Caco-2 (cell line): ENCODE measurements at regions not wholly inside any gene's neighbourhood (a gene's known extent, or its start where the extent isn't known, plus 50 kb on each side); places are given as distances from the start of the nearest gene placed in this dataset.

Source experiments
- BruUV-seq: library from RNA; stranded (reverse); fragments of 400-500 nt; replicated peaks from 2 replicates; lab custom pipeline; 2021; lab: Mats Ljungman, UMichigan
- CTCF ChIA-PET: fragments of 300-600 bp; sonication (Branson Sonifier 250); formaldehyde crosslinking; loops from one replicate; lab custom pipeline; 2022; ENCODE audit warnings: antibody characterized with exemption; lab: Charles Lee
- POLR2A ChIA-PET: fragments of 300-600 bp; sonication (Branson Sonifier 250); formaldehyde crosslinking; loops from one replicate; lab custom pipeline; 2022; ENCODE audit warnings: antibody characterized with exemption; lab: Charles Lee
- DNase-seq, 2 experiments: peaks; one replicate each; pipeline versions ENCODE4 v3.0.0 to v3.0.0-alpha.2; 2020 to 2022
- H3K27me3 ChIP-seq: replicated peaks from 2 replicates; pipeline ENCODE4 v1.6.0; 2011; ENCODE audit warnings: low read length; ENCODE audit not compliant: control insufficient read depth, insufficient read depth
- H3K36me3 ChIP-seq: 2 replicates; pipeline ENCODE4 v1.5.1; 2011; ENCODE audit warnings: low read length; ENCODE audit not compliant: control insufficient read depth, insufficient read depth
- H3K4me1 ChIP-seq: fragments of 250-450 bp; sonication (Bioruptor Pico); 2 replicates; pipeline ENCODE4 v1.5.1; 2020; ENCODE audit warnings: mild to moderate bottlenecking
- H3K4me3 ChIP-seq: 2 replicates; pipeline ENCODE4 v1.5.1; 2011; ENCODE audit warnings: low read depth, mild to moderate bottlenecking, control low read depth, low read length
- H3K9me3 ChIP-seq: fragments of 250-450 bp; sonication (Bioruptor Pico); 2 replicates; pipeline ENCODE4 v1.5.1; 2020; ENCODE audit warnings: mild to moderate bottlenecking, moderate library complexity
- H3K27ac Mint-ChIP-seq: one replicate; pipeline ENCODE4 v1.8.0; 2022; ENCODE audit warnings: mixed read lengths; ENCODE audit not compliant: unreplicated experiment
- H3K27me3 Mint-ChIP-seq: one replicate; pipeline ENCODE4 v1.8.0; 2022; ENCODE audit warnings: mixed read lengths; ENCODE audit not compliant: insufficient read depth, unreplicated experiment
- H3K36me3 Mint-ChIP-seq: one replicate; pipeline ENCODE4 v1.8.0; 2022; ENCODE audit warnings: mild to moderate bottlenecking, mixed read lengths; ENCODE audit not compliant: insufficient read depth, unreplicated experiment
- H3K4me1 Mint-ChIP-seq: one replicate; pipeline ENCODE4 v1.8.0; 2022; ENCODE audit warnings: low read depth, mixed read lengths; ENCODE audit not compliant: unreplicated experiment
- H3K4me3 Mint-ChIP-seq: one replicate; pipeline ENCODE4 v1.8.0; 2022; ENCODE audit warnings: mild to moderate bottlenecking, moderate library complexity, mixed read lengths; ENCODE audit not compliant: unreplicated experiment
- H3K9me3 Mint-ChIP-seq: one replicate; pipeline ENCODE4 v1.8.0; 2022; ENCODE audit warnings: mixed read lengths; ENCODE audit not compliant: unreplicated experiment
- CTCF ChIP-seq, 2 experiments: fragments of 200-600 bp in 1 of 2; IDR thresholded peaks; 1 replicate in 1 of 2; 2 replicates in 1 of 2; pipeline versions ENCODE4 v1.5.1 to v1.8.0; 2011 to 2022; ENCODE audit warnings: antibody characterized with exemption in 1 of 2, control low read depth in 1 of 2, inconsistent platforms in 1 of 2, low read depth in 1 of 2, low read length in 1 of 2, mild to moderate bottlenecking in 1 of 2, moderate library complexity in 1 of 2; ENCODE audit not compliant: insufficient read depth in 1 of 2, severe bottlenecking in 1 of 2, unreplicated experiment in 1 of 2
- intact Hi-C: fragments of 100-400 bp; cut with micrococcal nuclease; formaldehyde crosslinking; loops from one replicate; pipeline ENCODE4 v1.10.0; 2022; ENCODE audit not compliant: unreplicated experiment

- ChIA-PET CTCF (no interaction called here), POLR2A (no interaction called here)
- H3K4me1 ChIP-seq: no peaks in the 10 kb centered on the region
- Mint-ChIP-seq H3K27ac (no peak overlapping the region), H3K4me3 (no peak overlapping the region), H3K9me3 (no peaks in the 10 kb centered on the region), H3K36me3 (no peaks in the 10 kb centered on the region), H3K4me1 (peaks cover under 1% of the 10 kb centered on the region), H3K27me3 (peaks cover 3% of the 10 kb centered on the region)
- intact Hi-C loops: no loop called here
- no TSS peak for BruUV-seq
- H3K36me3 ChIP-seq: no peaks in the 10 kb centered on the region
- H3K4me3 ChIP-seq: no peak overlapping the region
- H3K27me3 ChIP-seq: no peaks in the 10 kb centered on the region
- DNase-seq: no peak
- H3K9me3 ChIP-seq: no peaks in the 10 kb centered on the region
- TF ChIP-seq CTCF (IDR thresholded peaks at IDR 0.05; ENCODE audit: insufficient read depth in 1 of 2, low read depth in 1 of 2, low read length in 1 of 2, severe bottlenecking in 1 of 2, unreplicated experiment in 1 of 2): no peak
Measured at GRCh38 chr5:107021575-107021974, 649.2 kb downstream of the EFNA5 start.

- H3K36me3 Mint-ChIP-seq: no peaks in the 10 kb centered on the region
- DNase-seq: no peak
- intact Hi-C loops: no loop called here
- peaks cover 3% of the 10 kb centered on the region for H3K27me3 Mint-ChIP-seq
- Histone ChIP-seq H3K9me3 (no peaks in the 10 kb centered on the region), H3K4me1 (no peaks in the 10 kb centered on the region), H3K27me3 (no peaks in the 10 kb centered on the region), H3K36me3 (no peaks in the 10 kb centered on the region), H3K4me3 (no peak overlapping the region)
- H3K4me3 Mint-ChIP-seq: no peak overlapping the region
- BruUV-seq: no TSS peak
- no peak for TF ChIP-seq CTCF (IDR thresholded peaks at IDR 0.05; ENCODE audit: insufficient read depth in 1 of 2, low read depth in 1 of 2, low read length in 1 of 2, severe bottlenecking in 1 of 2, unreplicated experiment in 1 of 2)
- no peaks in the 10 kb centered on the region for H3K4me1 Mint-ChIP-seq
- no peak overlapping the region for H3K27ac Mint-ChIP-seq
- CTCF ChIA-PET: no interaction called here
- POLR2A ChIA-PET: no interaction called here
- no peaks in the 10 kb centered on the region for H3K9me3 Mint-ChIP-seq
Measured at GRCh38 chr5:107020626-107021025, 650.1 kb downstream of the EFNA5 start.

GRCh38 chr5:107017616-107018015 is 653.1 kb downstream of the EFNA5 start:
- DNase-seq: no peak
- Histone ChIP-seq H3K4me1 (no peaks in the 10 kb centered on the region), H3K36me3 (no peaks in the 10 kb centered on the region), H3K27me3 (no peaks in the 10 kb centered on the region), H3K9me3 (no peaks in the 10 kb centered on the region), H3K4me3 (no peak overlapping the region)
- Mint-ChIP-seq H3K4me1 (no peaks in the 10 kb centered on the region), H3K4me3 (no peak overlapping the region), H3K36me3 (no peaks in the 10 kb centered on the region), H3K27me3 (no peaks in the 10 kb centered on the region), H3K9me3 (no peaks in the 10 kb centered on the region), H3K27ac (no peak overlapping the region)
- TF ChIP-seq CTCF (IDR thresholded peaks at IDR 0.05; ENCODE audit: insufficient read depth in 1 of 2, low read depth in 1 of 2, low read length in 1 of 2, severe bottlenecking in 1 of 2, unreplicated experiment in 1 of 2): no peak
- intact Hi-C loops: no loop called here
- CTCF ChIA-PET: no interaction called here
- no TSS peak for BruUV-seq
- POLR2A ChIA-PET: no interaction called here
